ENCODE measurements at regions not wholly inside any gene's neighbourhood (a gene's known extent, or its start where the extent isn't known, plus 50 kb on each side); places are given as distances from the start of the nearest gene placed in this dataset.

- Histone ChIP-seq H3K9me2 (ENCODE audit: low read depth, low read length) (no peaks in the 10 kb centered on the region), H2AFZ (ENCODE audit: low read length) (peak overlapping the region; percentile 28; the same call in 1 of the 2 replicates), H4K20me1 (ENCODE audit: insufficient read depth, low read length) (no peaks in the 10 kb centered on the region), H3K9me3 (ENCODE audit: low read length) (no peaks in the 10 kb centered on the region), H3F3A (ENCODE audit: insufficient read depth, low read length) (no peaks in the 10 kb centered on the region), H3K79me2 (ENCODE audit: insufficient read depth, low read length) (no peaks in the 10 kb centered on the region), H3K36me3 (ENCODE audit: insufficient read depth, low read length) (no peaks in the 10 kb centered on the region), H3K9ac (ENCODE audit: low read length) (no peak overlapping the region), H3K27me3 (ENCODE audit: insufficient read depth, low read length) (no peaks in the 10 kb centered on the region), H3K4me2 (ENCODE audit: low read length) (no peak overlapping the region), H3K4me1 (ENCODE audit: insufficient read depth, low read length, severe bottlenecking) (peaks cover 20% of the 10 kb centered on the region), H3K27ac (ENCODE audit: low read depth, low read length, poor library complexity, severe bottlenecking) (no peak overlapping the region), H3K4me3 (ENCODE audit: low read depth, low read length, poor library complexity, severe bottlenecking) (no peak overlapping the region)
- TF ChIP-seq CTCF (IDR thresholded peaks at IDR 0.05; ENCODE audit: low read length) (no peak), EZH2 (IDR thresholded peaks at IDR 0.05; ENCODE audit: borderline replicate concordance, low read length) (no peak)
Measured at GRCh38 chr5:40041452-40041851, 616.7 kb upstream of the DAB2 start.

- H3K4me1 ChIP-seq (ENCODE audit: insufficient read depth, low read length, severe bottlenecking), result peaks cover 20% of the 10 kb centered on the region
- no peaks in the 10 kb centered on the region for H3K9me2 ChIP-seq (ENCODE audit: low read depth, low read length)
- H3K4me2 ChIP-seq (ENCODE audit: low read length), result no peak overlapping the region
- H3K9ac ChIP-seq (ENCODE audit: low read length), result no peak overlapping the region
- H3K27me3 ChIP-seq (ENCODE audit: insufficient read depth, low read length), result no peaks in the 10 kb centered on the region
- H3K79me2 ChIP-seq (ENCODE audit: insufficient read depth, low read length), result no peaks in the 10 kb centered on the region
- no peaks in the 10 kb centered on the region for H3K36me3 ChIP-seq (ENCODE audit: insufficient read depth, low read length)
- no peaks in the 10 kb centered on the region for H3F3A ChIP-seq (ENCODE audit: insufficient read depth, low read length)
- H3K4me3 ChIP-seq (ENCODE audit: low read depth, low read length, poor library complexity, severe bottlenecking), result no peak overlapping the region
- no peaks in the 10 kb centered on the region for H4K20me1 ChIP-seq (ENCODE audit: insufficient read depth, low read length)
- H3K27ac ChIP-seq (ENCODE audit: low read depth, low read length, poor library complexity, severe bottlenecking), result no peak overlapping the region
- no peak for TF ChIP-seq CTCF (IDR thresholded peaks at IDR 0.05; ENCODE audit: low read length)
- TF ChIP-seq EZH2 (IDR thresholded peaks at IDR 0.05; ENCODE audit: borderline replicate concordance, low read length), result no peak
- no peaks in the 10 kb centered on the region for H3K9me3 ChIP-seq (ENCODE audit: low read length)
- no peak overlapping the region for H2AFZ ChIP-seq (ENCODE audit: low read length)
Measured at GRCh38 chr5:40037713-40038112, 612.9 kb upstream of the DAB2 start.

- Histone ChIP-seq H3K79me2 (ENCODE audit: insufficient read depth, low read length) (no peaks in the 10 kb centered on the region), H3K4me1 (ENCODE audit: insufficient read depth, low read length, severe bottlenecking) (peaks cover 22% of the 10 kb centered on the region), H3K4me2 (ENCODE audit: low read length) (no peak overlapping the region), H3K4me3 (ENCODE audit: low read depth, low read length, poor library complexity, severe bottlenecking) (no peak overlapping the region), H3K27me3 (ENCODE audit: insufficient read depth, low read length) (no peaks in the 10 kb centered on the region), H3F3A (ENCODE audit: insufficient read depth, low read length) (no peaks in the 10 kb centered on the region), H3K9ac (ENCODE audit: low read length) (no peak overlapping the region), H3K27ac (ENCODE audit: low read depth, low read length, poor library complexity, severe bottlenecking) (peak overlapping the region; percentile 6), H2AFZ (ENCODE audit: low read length) (no peak overlapping the region), H3K9me2 (ENCODE audit: low read depth, low read length) (no peaks in the 10 kb centered on the region), H3K36me3 (ENCODE audit: insufficient read depth, low read length) (no peaks in the 10 kb centered on the region), H4K20me1 (ENCODE audit: insufficient read depth, low read length) (no peaks in the 10 kb centered on the region), H3K9me3 (ENCODE audit: low read length) (no peaks in the 10 kb centered on the region; the same call in 1 of the 2 replicates)
- TF ChIP-seq EZH2 (IDR thresholded peaks at IDR 0.05; ENCODE audit: borderline replicate concordance, low read length), result no peak
- no peak for TF ChIP-seq CTCF (IDR thresholded peaks at IDR 0.05; ENCODE audit: low read length)
Measured at GRCh38 chr5:40034441-40034840, 609.7 kb upstream of the DAB2 start.
